Testis (tissue), 2 donors: ENCODE measurements at regions not wholly inside any gene's neighbourhood (a gene's known extent, or its start where the extent isn't known, plus 50 kb on each side); places are given as distances from the start of the nearest gene placed in this dataset.
A peak's percentile ranks its signal among the peaks of the same experiment; 100 is the strongest.
"Not testable (repeated sequence)": the region's sequence is repeated elsewhere in the genome, so short reads cannot be mapped to it uniquely, and the experiment has no call there.

Experiments used
- DNase-seq: peaks from one replicate; pipeline ENCODE4 v3.0.0-alpha.2; 2019
- H3K27ac ChIP-seq, 2 donors: fragments of 200-600 bp; sonication (generic); one replicate each; pipeline ENCODE4 v1.5.1; 2019
- H3K27me3 ChIP-seq: fragments of 200-600 bp; sonication (generic); one replicate; pipeline ENCODE4 v1.5.1; 2019
- H3K36me3 ChIP-seq: fragments of 200-600 bp; sonication (generic); one replicate; pipeline ENCODE4 v1.5.1; 2017; ENCODE audit warnings: low read depth; ENCODE audit errors: missing control alignments
- H3K4me1 ChIP-seq: fragments of 200-600 bp; sonication (generic); one replicate; pipeline ENCODE4 v1.5.1; 2019
- H3K4me3 ChIP-seq, 2 donors: fragments of 200-600 bp; sonication (generic); one replicate each; pipeline ENCODE4 v1.5.1; 2017 to 2019
- H3K9me3 ChIP-seq: fragments of 200-600 bp; sonication (generic); one replicate; pipeline ENCODE4 v1.5.1; 2017
- POLR2A ChIP-seq: fragments of 450-650 bp; IDR thresholded peaks from one replicate; pipeline ENCODE4 v1.6.1; 2017; ENCODE audit warnings: antibody characterized with exemption, mild to moderate bottlenecking, moderate library complexity
- WGBS, 2 donors: methylation state at CpG; one replicate each; pipeline ENCODE4 v1.1.5; 2018; 5-methylcytosine and 5-hydroxymethylcytosine counted together
- intact Hi-C: fragments of 100-400 bp; cut with DNase I; formaldehyde crosslinking; loops from one replicate; pipeline ENCODE4 v1.15.1; 2023; ENCODE audit warnings: low total_unique reads
- TF ChIP-seq, protein P1 (sequence below), 3 experiments: fragments of 450-650 bp in 2 of 3; fragments of 200-600 bp in 1 of 3; sonication (generic) in 1 of 3; IDR thresholded peaks; one replicate each; pipeline ENCODE4 v1.5.1; 2016 to 2019; ENCODE audit warnings: antibody characterized with exemption in 3 of 3, mild to moderate bottlenecking in 2 of 3, moderate library complexity in 1 of 3

DNA sequence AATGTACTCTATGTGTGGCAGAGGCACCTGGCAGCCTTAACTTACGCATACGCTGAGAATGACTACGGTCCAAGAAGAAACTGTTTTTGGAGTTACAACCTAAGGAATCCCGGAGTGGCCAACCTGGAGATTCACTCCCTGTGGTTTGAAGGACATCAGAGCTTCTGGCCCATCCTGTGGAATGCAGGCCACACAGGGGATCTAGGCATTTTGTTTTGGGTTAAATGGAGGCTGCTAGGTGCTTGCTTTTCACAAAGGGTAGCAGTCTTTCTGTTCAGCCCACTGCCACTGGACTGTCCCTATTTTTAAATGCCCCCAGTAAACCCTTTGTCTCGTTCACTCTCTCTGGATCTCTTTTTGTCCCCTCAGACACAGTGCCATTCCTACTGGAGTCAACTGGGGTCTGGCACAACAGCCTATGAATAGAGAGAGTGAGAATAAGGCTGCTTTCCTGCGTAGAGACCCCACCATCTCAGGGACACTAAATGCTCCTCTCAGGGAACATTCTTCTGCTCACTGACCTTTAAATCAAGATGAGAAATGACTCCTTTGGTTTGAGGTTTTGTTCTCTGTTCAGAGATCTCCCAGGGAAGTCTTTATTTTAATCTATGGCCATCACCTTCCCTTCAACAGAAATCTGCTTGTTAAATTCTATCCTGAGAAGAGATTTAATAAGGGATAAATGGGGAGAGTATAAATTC lies 124.9 kb downstream of the B3GNT2 start:
- Histone ChIP-seq H3K9me3 (no peaks in the 10 kb centered on the region), H3K4me3 (no peak overlapping the region), H3K27me3 (no peaks in the 10 kb centered on the region), H3K4me1 (peaks cover 7% of the 10 kb centered on the region), H3K36me3 (no peaks in the 10 kb centered on the region), H3K27ac (no peak overlapping the region)
- DNase-seq = no peak
- 85 to 93% methylated on average over 6 of the region's 6 CpGs for whole genome bisulfite sequencing, 2 donors
- no peak for TF ChIP-seq POLR2A
- TF ChIP-seq, protein P1, sequence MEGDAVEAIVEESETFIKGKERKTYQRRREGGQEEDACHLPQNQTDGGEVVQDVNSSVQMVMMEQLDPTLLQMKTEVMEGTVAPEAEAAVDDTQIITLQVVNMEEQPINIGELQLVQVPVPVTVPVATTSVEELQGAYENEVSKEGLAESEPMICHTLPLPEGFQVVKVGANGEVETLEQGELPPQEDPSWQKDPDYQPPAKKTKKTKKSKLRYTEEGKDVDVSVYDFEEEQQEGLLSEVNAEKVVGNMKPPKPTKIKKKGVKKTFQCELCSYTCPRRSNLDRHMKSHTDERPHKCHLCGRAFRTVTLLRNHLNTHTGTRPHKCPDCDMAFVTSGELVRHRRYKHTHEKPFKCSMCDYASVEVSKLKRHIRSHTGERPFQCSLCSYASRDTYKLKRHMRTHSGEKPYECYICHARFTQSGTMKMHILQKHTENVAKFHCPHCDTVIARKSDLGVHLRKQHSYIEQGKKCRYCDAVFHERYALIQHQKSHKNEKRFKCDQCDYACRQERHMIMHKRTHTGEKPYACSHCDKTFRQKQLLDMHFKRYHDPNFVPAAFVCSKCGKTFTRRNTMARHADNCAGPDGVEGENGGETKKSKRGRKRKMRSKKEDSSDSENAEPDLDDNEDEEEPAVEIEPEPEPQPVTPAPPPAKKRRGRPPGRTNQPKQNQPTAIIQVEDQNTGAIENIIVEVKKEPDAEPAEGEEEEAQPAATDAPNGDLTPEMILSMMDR (IDR thresholded peaks at IDR 0.05) = no peak
- intact Hi-C loops = no loop called here

DNA sequence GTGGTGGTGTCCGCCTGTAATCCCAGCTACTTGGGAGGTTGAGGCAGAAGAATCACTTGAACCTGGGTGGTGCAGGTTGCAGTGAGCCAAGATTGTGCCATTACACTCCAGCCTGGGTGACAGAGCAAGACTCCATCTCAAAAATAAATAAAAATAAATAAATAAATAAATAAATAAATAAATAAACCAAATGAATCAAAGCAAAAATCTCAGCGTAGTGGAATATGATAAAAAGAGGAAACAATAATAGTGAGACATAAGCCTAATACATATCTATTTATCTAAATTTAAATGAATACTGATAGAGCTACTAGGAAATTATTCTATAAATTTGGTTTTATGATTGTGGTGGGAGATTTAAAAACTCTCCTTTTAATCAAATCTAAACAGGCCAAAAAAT lies 124.2 kb downstream of the B3GNT2 start:
- intact Hi-C loops, H3K9me3 ChIP-seq, H3K27me3 ChIP-seq, H3K4me3 ChIP-seq, DNase-seq, H3K27ac ChIP-seq, H3K4me1 ChIP-seq, H3K36me3 ChIP-seq: not testable (repeated sequence)
- WGBS, 2 donors = 95 to 98% methylated on average over 2 of the region's 2 CpGs

DNA sequence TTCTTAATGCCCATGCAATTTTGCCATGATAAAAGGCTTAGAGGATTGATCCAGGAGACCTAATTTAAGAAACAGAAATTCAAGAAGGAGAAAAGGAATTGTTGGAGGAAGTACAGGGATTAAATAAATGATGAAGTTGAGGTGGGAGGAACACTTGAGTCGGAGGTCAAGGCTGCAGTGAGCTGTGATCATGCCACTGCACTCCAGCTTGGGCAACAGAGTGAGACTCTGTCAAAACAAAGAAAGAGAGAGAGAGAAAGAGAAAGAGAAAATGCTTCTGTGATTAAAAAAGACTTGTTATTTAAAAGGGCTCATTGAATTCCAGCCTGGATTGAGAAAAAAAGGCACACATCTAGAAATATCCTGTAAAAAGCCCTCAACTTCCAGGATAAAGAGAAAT lies 123.2 kb downstream of the B3GNT2 start:
- Histone ChIP-seq H3K4me3 (no peak overlapping the region), H3K4me1 (peaks cover 7% of the 10 kb centered on the region), H3K36me3 (no peaks in the 10 kb centered on the region), H3K27me3 (no peaks in the 10 kb centered on the region), H3K9me3 (no peaks in the 10 kb centered on the region), H3K27ac (peak overlapping the region in 1 of 2 donors; percentile 57)
- intact Hi-C loops = no loop called here
- WGBS, 2 donors = 45 to 46% methylated on average over 1 of the region's 1 CpG
- no peak for TF ChIP-seq POLR2A
- TF ChIP-seq, protein P1 (IDR thresholded peaks at IDR 0.05) = no peak
- peak; percentile 49 for DNase-seq

DNA sequence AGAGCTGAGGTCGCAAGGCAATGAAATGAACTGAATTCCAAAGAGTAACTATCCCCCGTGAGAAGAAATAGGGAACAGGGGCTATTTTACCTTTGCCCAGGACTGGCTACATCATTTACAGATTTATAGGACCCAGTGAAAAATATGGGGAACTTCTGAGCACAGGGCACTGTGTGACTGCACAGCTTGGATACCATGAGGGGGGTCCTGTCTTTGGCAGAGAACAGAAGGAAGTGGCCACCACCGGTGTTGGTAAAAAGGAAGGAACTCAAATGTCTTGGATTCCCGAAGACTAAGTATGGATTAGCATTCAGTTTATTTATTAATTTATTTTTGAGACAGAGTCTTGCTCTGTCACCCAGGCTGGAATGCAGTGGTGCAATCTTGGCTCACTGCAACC lies 119.6 kb downstream of the B3GNT2 start:
- 70 to 79% methylated on average over 4 of the region's 4 CpGs for WGBS, 2 donors
- TF ChIP-seq, protein P1 (IDR thresholded peaks at IDR 0.05) = no peak
- no peak for TF ChIP-seq POLR2A

DNA sequence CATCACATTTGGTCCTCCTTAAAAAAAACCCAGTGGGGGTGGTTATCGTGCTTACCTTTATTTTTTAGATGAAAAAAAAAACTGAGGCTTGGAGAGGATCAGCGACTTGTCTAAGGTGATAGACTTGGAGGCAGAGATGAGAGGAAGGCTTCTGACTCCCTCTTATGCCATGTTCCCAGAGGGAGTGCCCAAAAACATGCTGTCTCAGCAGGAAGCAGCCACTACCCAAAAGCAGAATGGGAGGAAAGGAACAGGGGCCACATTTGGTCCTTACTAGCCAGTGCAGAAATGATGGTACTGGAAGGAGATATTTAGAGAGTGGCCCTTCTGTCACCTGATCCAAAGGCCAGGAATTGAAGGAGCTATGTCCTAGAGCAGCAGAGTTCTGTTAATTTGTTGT lies 118.4 kb downstream of the B3GNT2 start:
- Histone ChIP-seq H3K27me3 (no peaks in the 10 kb centered on the region), H3K36me3 (no peaks in the 10 kb centered on the region), H3K4me3 (no peak overlapping the region), H3K9me3 (no peaks in the 10 kb centered on the region), H3K4me1 (peaks cover 11% of the 10 kb centered on the region), H3K27ac (no peak overlapping the region)
- TF ChIP-seq, protein P1 (IDR thresholded peaks at IDR 0.05) = no peak
- TF ChIP-seq POLR2A = no peak
- intact Hi-C loops = no loop called here
- 82 to 89% methylated on average over 2 of the region's 2 CpGs for WGBS, 2 donors
- DNase-seq = no peak

More for the DNA sequence above, 119.6 kb downstream of the B3GNT2 start:
- no peaks in the 10 kb centered on the region for H3K27me3 ChIP-seq
- H3K4me3 ChIP-seq = no peak overlapping the region
- no peak for DNase-seq
- no peak overlapping the region for H3K27ac ChIP-seq
- peaks cover 7% of the 10 kb centered on the region for H3K4me1 ChIP-seq
- H3K9me3 ChIP-seq = no peaks in the 10 kb centered on the region
- H3K36me3 ChIP-seq = no peaks in the 10 kb centered on the region
- intact Hi-C loops = no loop called here
